ENCODE measurements at regions not wholly inside any gene's neighbourhood (a gene's known extent, or its start where the extent isn't known, plus 50 kb on each side); places are given as distances from the start of the nearest gene placed in this dataset.

DNA sequence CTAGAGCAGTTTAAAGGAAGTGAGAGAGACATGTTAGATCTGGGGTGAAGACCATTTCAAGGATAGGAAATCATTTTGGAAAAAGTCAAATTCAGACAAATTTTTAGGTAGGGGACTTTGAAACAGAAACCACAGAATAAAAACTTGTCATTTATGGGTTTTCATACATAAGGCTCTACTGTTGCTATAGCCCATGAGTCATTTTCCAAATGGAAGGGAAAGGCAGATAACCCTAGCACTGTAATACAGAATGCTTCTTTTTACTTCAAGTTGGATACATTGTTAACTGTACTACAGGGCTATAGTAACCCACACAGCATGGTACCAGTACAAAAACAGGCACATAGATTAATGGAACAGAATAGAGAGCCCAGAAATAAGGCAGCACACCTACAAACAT is 455.4 kb downstream of the EBF1 start:
- no peak for DNase-seq (ENCODE audit: low read depth, low spot score)

DNA sequence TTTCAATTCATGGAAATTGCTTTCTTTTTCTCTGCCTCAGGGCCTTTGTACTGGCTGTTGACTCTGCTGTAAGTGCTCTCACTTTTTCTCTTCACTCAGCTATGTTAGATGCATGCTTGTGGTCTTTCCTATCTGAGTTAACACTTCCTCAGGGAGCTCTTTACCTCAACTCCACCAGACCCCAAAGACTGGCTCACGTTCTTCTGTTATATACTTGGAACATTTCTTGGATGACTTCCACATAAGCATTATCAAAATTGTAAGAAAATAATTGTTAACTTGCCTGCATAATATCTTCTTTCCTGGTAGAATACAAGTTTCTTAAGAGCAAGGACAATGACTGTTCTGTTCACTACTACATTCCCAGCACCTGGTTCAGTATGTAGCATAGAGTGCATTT is 455.9 kb downstream of the EBF1 start:
- no peak for DNase-seq (ENCODE audit: low read depth, low spot score)

DNA sequence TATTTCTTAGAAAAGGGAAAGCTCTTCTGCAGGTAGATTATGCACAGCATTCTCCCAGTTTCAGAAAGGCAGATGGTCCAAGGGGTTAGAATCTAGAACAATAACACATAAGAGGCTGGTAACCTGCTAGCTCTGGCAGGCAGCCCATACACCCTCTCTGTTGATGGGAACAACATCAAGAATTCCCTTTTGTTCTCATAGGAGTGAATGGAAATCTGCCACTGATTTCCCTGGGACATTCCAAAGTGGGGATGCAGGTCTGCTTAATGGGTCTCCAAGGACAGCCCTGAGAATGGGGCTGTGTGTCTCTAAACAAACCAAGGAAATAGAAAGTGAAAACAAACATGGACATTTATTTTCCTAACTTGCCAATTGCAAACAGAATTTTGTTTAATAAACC is 456.8 kb downstream of the EBF1 start:
- no peak for DNase-seq (ENCODE audit: low read depth, low spot score)

DNA sequence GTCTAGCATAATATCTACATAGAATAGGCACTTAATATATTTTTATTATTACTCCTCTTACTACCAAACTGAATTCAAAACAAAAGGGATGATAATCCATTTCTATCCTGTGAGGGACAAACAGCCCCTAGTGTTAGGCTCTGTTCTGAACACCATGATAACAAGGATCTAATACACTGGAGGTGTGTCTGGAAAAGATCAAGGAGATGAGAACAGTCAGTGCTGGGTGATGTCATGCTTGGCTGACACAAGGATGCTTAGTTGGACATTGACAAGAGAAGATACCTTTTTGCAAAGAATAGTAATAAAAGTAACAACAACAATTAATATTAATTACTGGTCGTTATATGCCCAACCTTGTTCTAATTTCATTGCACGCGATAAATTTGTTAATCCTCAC is 458.7 kb downstream of the EBF1 start:
- no peak for DNase-seq (ENCODE audit: low read depth, low spot score)

DNA sequence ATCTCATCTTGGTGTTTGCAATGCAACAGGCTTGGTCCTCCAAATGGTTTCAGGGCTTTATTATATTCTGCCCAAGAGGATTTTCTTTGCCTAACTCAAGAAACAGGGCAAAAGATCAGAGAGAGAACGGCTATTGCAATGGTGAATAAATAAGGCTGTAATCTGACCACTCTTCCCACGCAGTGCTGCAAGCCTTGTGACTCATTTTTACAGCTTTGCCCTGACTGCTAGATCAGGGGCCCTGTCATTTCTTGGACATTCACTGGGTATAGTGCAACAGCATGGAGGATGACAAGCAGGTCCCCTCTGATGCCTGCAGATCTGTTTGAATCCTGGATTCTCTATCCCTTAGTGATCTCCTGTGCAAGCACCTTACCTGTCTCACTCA is 459.1 kb downstream of the EBF1 start:
- no peak for DNase-seq (ENCODE audit: low read depth, low spot score)

DNA sequence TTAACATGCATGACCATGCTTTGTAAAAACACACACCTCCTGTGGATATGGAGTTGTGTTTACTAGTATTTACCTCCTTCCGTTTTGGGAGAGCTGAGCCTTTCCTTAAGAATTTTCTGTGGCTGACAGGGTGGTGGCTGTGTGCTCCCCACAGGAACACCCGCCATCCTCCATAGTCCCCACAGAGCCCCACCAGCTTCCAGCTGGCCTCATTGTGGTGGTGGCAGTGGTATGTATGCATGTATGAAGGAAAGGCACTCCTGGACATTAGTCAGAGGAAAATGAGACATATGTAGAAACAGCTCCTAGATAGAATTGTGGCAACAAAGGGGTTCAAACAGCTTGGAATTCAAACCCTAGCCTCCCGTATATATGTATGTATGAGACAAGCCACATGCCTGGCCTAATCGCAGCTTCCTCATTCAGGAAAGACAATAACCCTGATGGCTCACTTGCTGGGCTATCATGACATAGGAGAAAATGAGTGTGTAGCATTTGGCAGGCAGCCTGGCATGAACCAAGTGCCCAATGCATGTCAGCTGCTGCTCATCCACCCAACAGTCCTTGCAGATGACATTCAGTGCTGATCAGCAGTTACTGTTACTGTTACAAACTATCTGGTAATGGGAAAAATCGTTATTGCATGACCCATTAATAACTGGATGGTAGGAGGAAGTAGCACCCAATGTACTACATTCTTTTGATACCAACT is 459.7 kb downstream of the EBF1 start:
- no peak for DNase-seq (ENCODE audit: low read depth, low spot score)

DNA sequence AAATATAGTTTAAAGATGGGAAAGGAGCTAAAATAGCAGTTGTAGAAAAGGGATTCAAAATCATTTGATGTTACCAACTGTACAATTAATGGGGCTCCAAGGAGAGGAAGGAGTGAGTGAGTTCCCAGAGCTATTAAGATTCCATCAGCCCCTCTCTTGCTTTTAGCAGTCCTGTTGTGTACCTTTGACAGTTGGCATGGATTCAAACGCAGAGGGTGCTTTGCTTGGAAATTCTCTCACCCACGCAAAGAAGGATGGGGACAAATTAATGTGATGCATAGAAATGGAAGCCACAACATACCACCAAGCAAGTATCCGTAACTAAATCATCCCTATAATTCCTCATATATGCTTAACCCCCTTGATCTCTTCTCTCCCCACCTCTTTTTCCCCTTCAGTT is 461.3 kb downstream of the EBF1 start:
- DNase-seq (ENCODE audit: low read depth, low spot score), result no peak

DNA sequence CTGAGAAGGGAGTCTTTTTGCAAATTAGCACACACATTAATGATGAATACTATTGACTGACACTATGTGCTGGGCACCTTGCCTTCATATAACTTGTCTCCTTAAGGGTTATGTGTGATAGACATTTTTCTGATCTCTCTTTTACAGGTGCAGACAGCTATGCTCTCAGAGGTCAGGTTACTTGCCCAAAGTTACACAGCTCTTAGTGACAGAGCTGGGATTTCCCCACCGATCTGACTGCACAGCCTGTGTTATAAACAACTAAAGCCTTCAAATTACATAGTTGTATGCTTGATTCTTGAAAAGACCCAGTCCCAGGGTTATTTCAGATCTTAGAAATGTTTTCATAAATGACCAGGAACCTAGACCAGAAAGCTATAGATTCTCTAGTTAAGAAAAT is 462.7 kb downstream of the EBF1 start:
- no peak for DNase-seq (ENCODE audit: low read depth, low spot score)

DNA sequence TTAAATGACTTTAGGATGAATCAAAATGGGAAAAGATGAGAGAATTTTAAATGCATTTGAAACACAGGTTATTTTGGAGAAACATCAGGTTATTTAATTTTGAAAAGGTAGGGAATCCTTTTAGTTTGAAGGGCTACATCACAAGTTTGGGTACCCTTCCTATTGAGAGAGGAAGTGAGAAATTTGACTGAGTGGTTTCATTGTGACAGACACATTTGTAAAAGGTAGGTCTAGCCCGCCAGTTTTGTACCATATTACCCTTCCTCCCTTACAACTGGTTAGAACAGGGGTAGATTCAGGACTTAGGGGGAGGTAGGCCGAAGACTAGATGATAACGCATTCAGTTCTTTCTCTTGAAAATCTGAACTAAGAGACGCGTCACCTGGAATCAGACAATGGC is 464.2 kb downstream of the EBF1 start:
- no peak for DNase-seq (ENCODE audit: low read depth, low spot score)

DNA sequence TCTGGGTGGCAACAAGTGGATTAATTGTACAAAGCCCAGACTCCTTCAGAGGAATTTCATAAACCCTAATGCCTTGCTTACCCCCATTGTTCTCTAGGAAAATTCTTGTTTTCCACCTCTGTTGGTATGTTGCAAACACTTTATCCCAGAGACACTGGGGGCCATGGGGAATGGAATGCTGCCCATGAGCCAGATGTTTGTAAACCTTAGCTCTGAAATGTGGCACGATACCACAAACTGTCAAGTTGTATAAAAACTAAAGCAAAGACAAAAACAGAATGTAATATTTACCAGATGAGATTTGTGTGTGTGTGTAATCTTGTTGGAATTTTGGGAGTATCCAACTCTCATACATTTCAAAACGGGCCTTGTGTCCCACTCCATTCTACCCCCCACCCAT is 465.0 kb downstream of the EBF1 start:
- no peak for DNase-seq (ENCODE audit: low read depth, low spot score)

DNA sequence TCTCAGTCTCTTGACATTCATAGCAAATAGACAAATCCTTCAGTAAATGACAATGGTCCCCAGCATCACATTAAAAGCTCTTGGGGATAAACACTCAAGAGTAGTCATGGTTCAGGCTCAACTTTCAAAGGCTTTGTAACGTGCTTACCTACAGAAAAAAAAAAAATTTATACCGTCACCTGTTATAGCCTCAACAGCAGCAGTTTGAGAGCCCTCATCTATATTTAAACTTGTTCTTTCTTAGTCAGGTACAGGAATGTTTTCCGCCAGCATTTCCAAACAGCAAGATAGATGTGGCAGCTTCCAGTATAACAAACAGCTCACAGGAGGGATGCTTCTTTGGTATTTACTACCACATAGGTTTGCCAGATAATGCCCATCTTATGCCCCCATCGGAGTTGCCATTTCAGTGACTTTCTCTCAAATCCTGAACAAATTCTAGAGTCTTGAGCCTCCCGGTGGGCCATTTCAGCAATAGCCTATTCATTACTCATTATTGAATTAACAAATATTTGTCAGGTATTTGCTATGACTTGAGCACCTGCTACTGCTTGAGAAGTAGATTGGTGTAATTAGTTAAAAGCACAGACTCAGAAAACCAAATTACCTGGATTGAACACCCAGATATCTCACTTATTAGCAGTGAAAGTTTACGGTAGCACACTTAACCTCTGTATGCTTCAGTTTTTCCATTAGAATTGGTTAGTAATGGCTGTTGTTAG is 470.0 kb downstream of the EBF1 start:
- DNase-seq (ENCODE audit: low read depth, low spot score), result no peak

DNA sequence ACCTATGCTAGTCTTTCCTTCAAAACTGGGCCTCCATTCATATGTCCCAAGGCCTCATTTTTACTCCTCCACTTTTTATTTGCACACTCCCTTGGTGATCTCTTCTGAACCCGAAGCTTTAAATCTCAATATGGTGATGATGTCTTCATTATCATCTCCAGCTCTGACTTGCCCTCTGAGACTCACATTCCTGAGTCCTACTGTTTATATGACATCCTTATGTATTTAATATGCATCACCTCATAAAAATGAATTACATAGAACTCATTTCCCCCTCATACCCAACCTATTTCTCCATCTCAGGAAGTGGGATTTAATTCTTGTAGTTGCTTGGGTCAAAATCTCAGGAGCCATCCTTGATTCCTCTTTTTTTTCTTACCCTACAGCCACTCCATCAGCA is 473.0 kb downstream of the EBF1 start:
- DNase-seq (ENCODE audit: low read depth, low spot score), result no peak

DNA sequence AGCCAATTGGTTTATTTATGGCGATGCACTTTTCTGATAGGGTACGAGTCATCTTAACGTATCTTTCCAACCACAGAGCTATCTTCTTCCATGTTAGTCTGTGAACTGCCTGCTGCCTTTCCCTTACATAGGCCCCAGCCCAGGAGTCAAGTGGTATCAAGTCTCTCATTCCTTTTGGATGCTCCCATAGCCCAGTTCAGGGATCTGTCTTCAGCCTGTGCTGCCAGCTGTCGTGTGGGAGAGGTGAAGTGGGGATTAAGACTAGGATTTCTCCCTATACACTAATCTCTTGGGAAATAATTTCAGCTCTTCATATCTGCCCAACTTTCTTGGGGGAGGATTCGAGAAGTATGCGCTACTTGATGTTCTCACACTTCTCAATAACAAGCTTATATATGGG is 475.7 kb downstream of the EBF1 start:
- DNase-seq (ENCODE audit: low read depth, low spot score), result no peak

DNA sequence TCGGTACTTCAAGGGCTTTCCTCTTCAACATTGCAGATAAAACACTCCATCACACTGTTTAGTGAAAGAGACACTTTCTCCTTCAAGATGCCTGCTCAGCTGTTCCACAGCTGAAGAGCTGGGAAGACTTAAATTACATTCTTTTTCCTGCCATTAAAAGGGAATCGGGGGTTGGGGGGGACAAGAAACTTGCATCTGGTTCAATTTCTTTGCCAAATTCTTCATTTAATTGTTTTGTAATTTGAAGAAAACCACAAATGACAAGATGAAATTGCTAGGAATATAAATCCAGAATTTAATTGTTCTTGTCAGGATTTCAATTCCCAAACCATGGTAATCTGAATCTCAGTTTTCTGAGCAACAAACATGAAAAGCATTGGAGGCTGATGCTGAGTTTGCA is 478.3 kb downstream of the EBF1 start:
- DNase-seq (ENCODE audit: low read depth, low spot score), result no peak

DNA sequence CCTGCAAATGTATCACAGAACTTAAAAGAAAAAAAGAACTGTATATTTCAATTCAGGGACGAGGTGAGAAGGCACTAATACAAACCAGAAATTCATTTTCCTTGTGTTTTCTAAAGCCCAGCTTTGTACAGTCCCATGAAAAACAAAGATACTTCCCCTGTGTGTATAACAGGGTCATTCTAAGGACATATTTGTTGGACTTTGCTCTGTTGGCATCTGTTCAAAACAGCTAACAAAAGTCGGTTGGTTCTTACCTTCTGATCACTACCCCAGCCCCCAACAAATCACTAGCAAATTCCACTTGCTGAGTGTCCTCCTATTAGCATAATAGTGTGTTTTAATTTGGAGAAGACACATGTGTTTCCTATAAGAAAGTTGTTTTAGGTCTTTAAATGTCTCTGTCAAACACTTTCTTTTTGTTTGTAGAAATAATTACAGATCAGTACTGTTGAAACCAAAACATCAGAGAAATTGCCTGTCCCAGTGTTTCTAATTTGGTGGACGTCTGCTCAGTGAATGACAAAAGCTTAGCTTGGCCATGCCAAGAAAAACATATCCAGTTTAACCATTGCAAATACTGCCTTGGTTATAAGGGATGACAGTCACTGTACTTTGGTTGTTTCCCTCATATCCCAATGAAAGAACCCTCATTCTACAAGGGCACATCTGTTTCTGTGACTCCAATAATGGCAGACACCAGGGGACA is 480.5 kb downstream of the EBF1 start:
- DNase-seq (ENCODE audit: low read depth, low spot score), result no peak

DNA sequence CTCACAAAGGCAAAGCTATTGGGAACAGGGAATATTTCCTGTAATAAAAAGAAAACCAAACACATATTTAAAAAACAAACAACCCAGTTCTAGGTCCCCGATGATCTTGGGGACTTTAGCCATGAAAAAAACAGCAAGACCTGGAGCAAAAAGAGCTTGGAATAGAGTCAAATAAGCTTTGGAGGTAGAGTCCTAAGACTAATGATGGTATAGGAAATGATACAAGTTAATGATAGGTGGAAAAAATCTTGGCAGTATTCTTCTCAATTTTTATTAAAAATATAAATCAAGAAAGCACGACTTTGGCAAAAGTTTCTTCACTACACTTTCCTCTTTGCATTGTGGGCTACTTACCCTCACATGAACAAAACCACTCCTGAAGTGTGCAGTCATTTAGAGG is 481.5 kb downstream of the EBF1 start:
- no peak for DNase-seq (ENCODE audit: low read depth, low spot score)

DNA sequence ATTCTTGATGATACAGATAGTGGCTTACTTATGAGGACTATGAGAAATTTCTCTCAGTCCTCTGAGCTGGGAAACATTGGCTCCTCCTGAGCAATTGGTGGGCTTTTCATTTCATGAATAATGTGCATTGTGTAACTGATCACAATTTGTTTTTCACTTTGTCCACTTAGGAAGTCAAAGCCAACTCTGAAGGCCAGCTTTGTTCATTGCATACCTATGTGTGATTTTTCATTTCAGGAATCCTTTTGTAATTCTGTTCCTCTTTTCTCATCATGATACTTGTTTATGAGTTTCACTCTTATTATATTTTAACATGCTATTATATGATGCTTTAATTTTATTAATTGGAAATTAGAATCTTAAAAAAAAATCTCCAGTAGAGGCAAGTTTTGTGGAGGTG is 483.0 kb downstream of the EBF1 start:
- no peak for DNase-seq (ENCODE audit: low read depth, low spot score)

DNA sequence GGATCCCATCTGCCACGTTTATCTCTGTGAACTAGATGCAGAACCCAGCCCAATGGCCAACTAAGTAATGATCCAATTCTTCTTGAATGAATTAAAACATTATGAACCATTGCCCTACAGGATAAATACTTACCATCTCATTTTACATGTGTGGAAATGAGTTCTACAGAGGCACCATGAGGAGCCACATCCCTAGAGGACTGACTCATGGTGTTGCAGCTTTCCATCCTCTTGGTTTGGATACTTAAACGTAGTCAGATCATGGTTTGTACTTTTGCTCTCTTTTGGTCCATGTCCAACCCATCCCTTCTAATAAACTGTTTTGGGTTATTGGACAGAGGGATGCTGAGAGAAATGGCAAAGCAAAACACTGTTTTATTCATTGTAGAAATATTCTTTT is 484.8 kb downstream of the EBF1 start:
- DNase-seq (ENCODE audit: low read depth, low spot score), result no peak

DNA sequence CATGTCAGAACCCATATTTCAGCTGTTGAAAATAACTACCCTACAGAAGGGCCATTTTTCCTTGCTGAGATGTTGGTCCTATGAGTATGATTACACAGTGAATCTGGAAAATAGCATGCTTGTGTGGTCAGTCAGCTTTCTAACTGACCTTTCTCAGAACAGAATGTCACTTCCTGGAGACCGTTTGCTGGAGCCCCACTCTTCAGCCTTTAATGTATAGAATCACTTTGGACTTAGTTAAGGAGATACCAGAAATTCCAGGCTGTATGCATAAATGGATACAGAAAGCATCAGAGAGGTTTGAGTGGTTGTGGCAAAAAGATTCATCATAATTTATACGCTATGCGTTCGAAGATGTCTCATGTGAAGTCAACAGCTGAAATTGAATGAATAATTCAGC is 488.1 kb downstream of the EBF1 start:
- DNase-seq (ENCODE audit: low read depth, low spot score), result no peak

DNA sequence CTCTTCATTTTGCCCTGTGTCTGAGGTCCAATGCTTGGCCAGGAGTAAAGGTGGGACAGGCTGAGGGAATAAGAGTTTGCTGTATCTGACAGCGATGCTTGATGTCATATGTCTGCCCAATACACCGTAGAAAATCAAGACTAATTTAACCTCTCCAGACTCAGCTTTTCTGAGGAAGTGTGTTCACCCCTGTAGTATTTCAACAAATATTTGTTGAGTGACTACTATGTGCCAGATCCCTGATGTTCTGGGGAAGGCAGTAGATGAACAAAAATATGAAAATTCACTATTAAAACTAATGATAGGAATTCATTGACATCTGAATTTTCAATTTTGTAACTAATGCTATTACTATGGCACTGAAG is 489.7 kb downstream of the EBF1 start:
- no peak for DNase-seq (ENCODE audit: low read depth, low spot score)

DNA sequence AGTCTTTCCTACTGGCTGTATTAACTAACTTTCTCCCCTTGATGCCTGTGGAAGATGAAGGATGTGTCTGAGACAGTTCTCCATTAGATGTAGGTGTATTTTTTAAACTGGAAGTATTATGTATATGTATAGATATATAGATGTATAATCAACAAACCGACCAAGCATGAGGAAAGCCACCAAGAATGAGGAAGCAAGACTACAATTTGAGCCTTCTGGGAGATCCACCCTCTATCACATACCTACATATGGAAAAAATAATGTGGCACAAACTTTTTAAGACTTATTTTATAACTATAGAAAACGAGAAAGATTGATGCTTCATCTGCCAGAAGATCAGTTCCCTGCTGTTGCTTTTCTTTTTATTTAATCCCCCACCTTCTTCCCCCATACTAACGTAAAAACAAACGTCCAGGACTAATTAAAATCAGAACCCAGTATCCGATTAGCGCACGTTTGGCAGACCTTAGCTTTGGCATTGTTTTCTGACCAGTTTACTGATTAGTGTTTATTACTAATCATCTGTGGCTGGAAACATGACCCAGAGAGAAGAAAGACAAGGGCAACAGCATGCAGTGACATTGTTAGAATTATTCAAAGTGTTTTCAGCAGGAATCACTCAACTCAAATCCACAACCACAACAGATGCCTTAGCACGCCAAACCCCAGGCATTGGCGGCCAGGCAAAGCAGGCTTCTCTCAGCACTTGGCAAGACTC is 490.2 kb downstream of the EBF1 start:
- DNase-seq (ENCODE audit: low read depth, low spot score), result no peak

DNA sequence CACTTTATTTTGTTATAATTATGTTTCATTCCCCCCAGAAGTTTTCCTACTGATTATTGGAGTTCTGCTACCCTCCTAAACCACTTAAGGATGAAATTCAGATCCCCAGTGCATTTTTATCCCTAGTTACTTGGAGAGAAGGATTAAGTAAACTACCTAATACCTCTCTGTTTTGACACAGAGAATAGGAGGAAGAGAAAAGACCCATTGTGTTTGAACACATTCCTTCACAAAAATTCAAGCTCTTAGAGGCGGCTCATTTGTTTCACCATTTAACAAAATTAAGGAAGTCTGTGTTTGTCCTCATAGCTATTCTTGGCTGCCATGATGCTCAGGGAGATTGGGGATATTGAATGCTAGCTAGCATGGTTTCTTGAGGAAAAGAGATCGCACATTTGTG is 492.6 kb downstream of the EBF1 start:
- DNase-seq (ENCODE audit: low read depth, low spot score), result no peak

DNA sequence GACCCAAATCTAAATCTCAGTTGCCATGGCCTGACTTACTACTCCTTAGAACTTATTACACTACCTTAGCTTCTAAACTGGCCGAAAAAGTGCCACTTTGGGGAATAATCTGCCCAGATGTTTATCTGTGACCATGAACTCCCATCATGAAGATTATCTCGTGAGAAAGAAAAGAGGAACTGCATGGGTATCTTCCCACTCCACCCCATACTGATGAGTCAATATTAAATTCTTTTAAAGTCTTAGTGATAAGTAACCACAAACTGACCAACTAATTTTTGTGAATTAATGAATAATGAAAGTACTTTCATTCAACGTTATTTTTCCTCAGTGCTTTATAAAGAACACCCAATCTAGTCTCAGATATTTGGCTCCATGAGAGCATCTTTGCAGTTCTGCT is 493.5 kb downstream of the EBF1 start:
- no peak for DNase-seq (ENCODE audit: low read depth, low spot score)

Measured in ELF-1 (cell line).